ENCODE measurements at regions not wholly inside any gene's neighbourhood (a gene's known extent, or its start where the extent isn't known, plus 50 kb on each side); places are given as distances from the start of the nearest gene placed in this dataset.

DNA sequence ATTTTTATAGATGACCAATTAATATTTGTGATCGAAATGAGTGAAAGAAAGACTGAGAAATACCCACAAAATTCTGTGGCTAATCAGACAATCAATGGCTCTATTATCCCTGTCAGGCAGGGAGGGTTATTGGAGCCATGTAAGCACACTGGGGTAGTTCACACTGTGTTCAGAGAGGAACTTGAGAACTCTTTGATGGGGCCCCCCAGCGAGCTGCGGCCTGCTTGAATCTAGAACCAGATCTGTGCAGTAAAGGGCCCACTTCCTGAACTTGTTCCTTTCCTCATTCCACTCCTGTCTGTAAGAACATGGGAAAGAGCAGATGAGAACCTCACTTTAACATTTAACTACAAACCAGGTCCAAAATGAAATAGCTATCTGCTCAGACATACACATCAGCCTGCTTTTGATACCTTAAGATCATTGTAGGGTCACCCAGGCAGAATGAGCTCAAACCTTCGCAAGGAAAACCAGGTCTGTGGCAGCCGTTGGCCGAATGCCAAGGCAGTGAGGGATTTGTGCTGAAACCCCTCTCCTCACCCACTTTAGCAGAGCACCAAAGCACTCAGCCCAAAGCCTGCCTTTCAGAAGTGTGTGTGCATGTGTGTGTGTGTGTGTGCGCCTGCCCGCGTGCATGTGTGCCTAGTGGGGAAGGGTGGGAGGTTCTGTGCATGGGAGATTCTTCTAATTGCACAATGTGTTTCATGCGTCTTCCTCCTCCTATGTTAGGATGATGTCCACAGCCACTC lies 365.6 kb upstream of the MGMT start:
- no peak overlapping the region for H2AFZ ChIP-seq
- H3K27ac ChIP-seq: no peak overlapping the region
- TF ChIP-seq EZH2 (IDR thresholded peaks at IDR 0.05; ENCODE audit: borderline replicate concordance) (no peak), EZH2phosphoT487 (IDR thresholded peaks at IDR 0.05; ENCODE audit: low read depth, severe bottlenecking, unreplicated experiment) (no peak)
- TF ChIP-seq, protein P1, sequence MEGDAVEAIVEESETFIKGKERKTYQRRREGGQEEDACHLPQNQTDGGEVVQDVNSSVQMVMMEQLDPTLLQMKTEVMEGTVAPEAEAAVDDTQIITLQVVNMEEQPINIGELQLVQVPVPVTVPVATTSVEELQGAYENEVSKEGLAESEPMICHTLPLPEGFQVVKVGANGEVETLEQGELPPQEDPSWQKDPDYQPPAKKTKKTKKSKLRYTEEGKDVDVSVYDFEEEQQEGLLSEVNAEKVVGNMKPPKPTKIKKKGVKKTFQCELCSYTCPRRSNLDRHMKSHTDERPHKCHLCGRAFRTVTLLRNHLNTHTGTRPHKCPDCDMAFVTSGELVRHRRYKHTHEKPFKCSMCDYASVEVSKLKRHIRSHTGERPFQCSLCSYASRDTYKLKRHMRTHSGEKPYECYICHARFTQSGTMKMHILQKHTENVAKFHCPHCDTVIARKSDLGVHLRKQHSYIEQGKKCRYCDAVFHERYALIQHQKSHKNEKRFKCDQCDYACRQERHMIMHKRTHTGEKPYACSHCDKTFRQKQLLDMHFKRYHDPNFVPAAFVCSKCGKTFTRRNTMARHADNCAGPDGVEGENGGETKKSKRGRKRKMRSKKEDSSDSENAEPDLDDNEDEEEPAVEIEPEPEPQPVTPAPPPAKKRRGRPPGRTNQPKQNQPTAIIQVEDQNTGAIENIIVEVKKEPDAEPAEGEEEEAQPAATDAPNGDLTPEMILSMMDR (IDR thresholded peaks at IDR 0.05; ENCODE audit: poor library complexity): no peak
- H3K4me3 ChIP-seq: no peak overlapping the region
- no peaks in the 10 kb centered on the region for H3K9me3 ChIP-seq (ENCODE audit: low read depth)
- no peak overlapping the region for H3K4me2 ChIP-seq
- H3K36me3 ChIP-seq (replicated peaks; ENCODE audit: insufficient read depth, low read depth): no peaks in the 10 kb centered on the region
- H3K27me3 ChIP-seq: no peaks in the 10 kb centered on the region
- H4K20me1 ChIP-seq (ENCODE audit: insufficient read depth, poor library complexity, severe bottlenecking): no peaks in the 10 kb centered on the region
- no peaks in the 10 kb centered on the region for H3K9me2 ChIP-seq (replicated peaks; ENCODE audit: insufficient read depth)
- no peaks in the 10 kb centered on the region for H3K4me1 ChIP-seq (ENCODE audit: insufficient read depth)
- 81% methylated on average over 10 of the region's 10 CpGs for WGBS (ENCODE audit: low lambda C conversion rate, missing lambda C conversion rate)
- no peak for DNase-seq (ENCODE audit: low spot score)
- no peaks in the 10 kb centered on the region for H3K79me2 ChIP-seq

DNA sequence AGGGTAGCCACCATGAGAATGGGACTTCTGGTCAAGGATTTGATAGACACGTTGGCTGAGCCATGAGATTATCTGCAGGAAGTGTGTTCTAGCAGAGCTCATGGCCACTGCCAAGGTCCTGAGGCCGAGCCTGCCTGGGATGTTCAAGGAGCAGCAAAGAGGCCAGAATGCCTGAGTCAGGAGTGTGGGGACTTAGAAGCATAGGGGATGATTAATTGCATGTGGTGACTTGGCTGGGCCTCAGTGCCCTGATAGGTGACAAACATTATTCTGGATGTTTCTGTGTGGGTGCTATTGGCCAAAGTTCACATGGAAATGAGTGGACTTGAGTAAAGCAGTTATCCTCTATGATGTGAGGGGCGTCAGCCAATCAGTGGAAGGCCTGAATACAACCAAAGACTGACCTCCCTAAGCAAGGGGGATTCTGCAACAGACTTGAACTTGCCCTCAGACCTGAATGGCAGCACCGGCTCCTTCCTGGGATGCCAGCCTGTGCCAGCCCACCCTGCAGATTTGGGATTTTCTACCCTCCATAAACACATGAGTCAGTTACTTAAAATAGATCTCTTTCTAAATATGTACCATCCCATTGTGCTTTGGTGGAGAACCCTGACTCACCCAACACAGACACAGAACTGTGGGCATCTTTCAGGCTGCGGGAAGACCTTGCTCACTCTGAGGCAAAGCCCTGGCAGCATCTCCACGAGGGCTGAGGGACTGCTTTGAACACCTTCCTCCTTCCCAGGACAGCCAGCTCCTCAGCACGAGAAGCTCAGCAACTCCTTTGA lies 363.9 kb upstream of the MGMT start:
- no peak overlapping the region for H3K4me3 ChIP-seq
- H3K36me3 ChIP-seq (replicated peaks; ENCODE audit: insufficient read depth, low read depth): no peaks in the 10 kb centered on the region
- H3K4me1 ChIP-seq (ENCODE audit: insufficient read depth): no peaks in the 10 kb centered on the region
- no peaks in the 10 kb centered on the region for H3K27me3 ChIP-seq
- H2AFZ ChIP-seq: no peak overlapping the region
- TF ChIP-seq, protein P1 (IDR thresholded peaks at IDR 0.05; ENCODE audit: poor library complexity): no peak
- TF ChIP-seq EZH2phosphoT487 (IDR thresholded peaks at IDR 0.05; ENCODE audit: low read depth, severe bottlenecking, unreplicated experiment): no peak
- TF ChIP-seq EZH2 (IDR thresholded peaks at IDR 0.05; ENCODE audit: borderline replicate concordance): no peak
- DNase-seq (ENCODE audit: low spot score): no peak
- H3K27ac ChIP-seq: no peak overlapping the region
- no peaks in the 10 kb centered on the region for H4K20me1 ChIP-seq (ENCODE audit: insufficient read depth, poor library complexity, severe bottlenecking)
- H3K9me3 ChIP-seq (ENCODE audit: low read depth): no peaks in the 10 kb centered on the region
- no peaks in the 10 kb centered on the region for H3K79me2 ChIP-seq
- 89% methylated on average over 7 of the region's 7 CpGs for WGBS (ENCODE audit: low lambda C conversion rate, missing lambda C conversion rate)
- no peak overlapping the region for H3K4me2 ChIP-seq
- H3K9me2 ChIP-seq (replicated peaks; ENCODE audit: insufficient read depth): no peaks in the 10 kb centered on the region

- H2AFZ ChIP-seq: no peak overlapping the region
- H4K20me1 ChIP-seq (ENCODE audit: insufficient read depth, poor library complexity, severe bottlenecking): no peaks in the 10 kb centered on the region
- H3K9me2 ChIP-seq (replicated peaks; ENCODE audit: insufficient read depth): no peaks in the 10 kb centered on the region
- H3K79me2 ChIP-seq: no peaks in the 10 kb centered on the region
- no peak overlapping the region for H3K4me3 ChIP-seq
- no peaks in the 10 kb centered on the region for H3K4me1 ChIP-seq (ENCODE audit: insufficient read depth)
- WGBS (ENCODE audit: low lambda C conversion rate, missing lambda C conversion rate): 72% methylated on average over 9 of the region's 9 CpGs
- no peaks in the 10 kb centered on the region for H3K36me3 ChIP-seq (replicated peaks; ENCODE audit: insufficient read depth, low read depth)
- no peak for DNase-seq (ENCODE audit: low spot score)
- no peaks in the 10 kb centered on the region for H3K27me3 ChIP-seq
- H3K4me2 ChIP-seq: no peak overlapping the region
- H3K9me3 ChIP-seq (ENCODE audit: low read depth): no peaks in the 10 kb centered on the region
- TF ChIP-seq EZH2phosphoT487 (IDR thresholded peaks at IDR 0.05; ENCODE audit: low read depth, severe bottlenecking, unreplicated experiment): no peak
- TF ChIP-seq, protein P1 (IDR thresholded peaks at IDR 0.05; ENCODE audit: poor library complexity): no peak
- no peak for TF ChIP-seq EZH2 (IDR thresholded peaks at IDR 0.05; ENCODE audit: borderline replicate concordance)
- H3K27ac ChIP-seq: no peak overlapping the region
These were observed 362.6 kb upstream of the MGMT start for GRCh38 chr10:129104266-129105045.
